ENCODE measurements at regions not wholly inside any gene's neighbourhood (a gene's known extent, or its start where the extent isn't known, plus 50 kb on each side); places are given as distances from the start of the nearest gene placed in this dataset.

GRCh38 chr6:8579372-8579771 lies 144.0 kb upstream of the SLC35B3 start:
- H3K4me1 ChIP-seq (ENCODE audit: control insufficient read depth, insufficient read depth, low read length, poor library complexity, severe bottlenecking), result no peaks in the 10 kb centered on the region
- no peak overlapping the region for H3K4me3 ChIP-seq (ENCODE audit: insufficient read depth, low read depth, low read length, poor library complexity, severe bottlenecking)
- no peak overlapping the region for H3K27ac ChIP-seq (ENCODE audit: insufficient read depth, low read length, poor library complexity, severe bottlenecking)
- DNase-seq, result no peak
- H3K9me3 ChIP-seq (ENCODE audit: control insufficient read depth, low read length), result no peaks in the 10 kb centered on the region
- H3K27me3 ChIP-seq (replicated peaks; ENCODE audit: control insufficient read depth, insufficient read depth, low read length, poor library complexity, severe bottlenecking), result no peaks in the 10 kb centered on the region
- no peaks in the 10 kb centered on the region for H3K36me3 ChIP-seq (ENCODE audit: control insufficient read depth, insufficient read depth, low read length)

DNA sequence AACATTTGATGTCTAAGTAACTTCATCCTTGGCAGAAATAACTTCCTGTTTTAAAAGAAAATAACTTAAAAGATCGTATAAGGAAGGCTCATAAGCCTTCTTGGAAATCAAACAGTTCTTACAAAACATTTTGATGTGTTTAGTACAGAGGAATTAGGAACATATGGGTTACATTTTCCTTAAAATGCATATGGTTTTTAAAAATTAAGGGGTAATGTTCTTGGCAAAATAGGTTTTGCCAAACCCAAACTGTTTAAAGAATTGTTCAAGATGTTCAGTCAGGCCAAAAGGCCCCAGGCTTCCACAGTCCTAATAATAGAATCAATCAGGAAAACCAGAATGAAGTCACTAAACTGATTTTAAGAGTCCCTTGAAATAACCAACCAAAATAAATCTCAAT lies 142.7 kb upstream of the SLC35B3 start:
- Histone ChIP-seq H3K27ac (ENCODE audit: insufficient read depth, low read length, poor library complexity, severe bottlenecking) (no peak overlapping the region), H3K4me3 (ENCODE audit: insufficient read depth, low read depth, low read length, poor library complexity, severe bottlenecking) (no peak overlapping the region), H3K36me3 (ENCODE audit: control insufficient read depth, insufficient read depth, low read length) (no peaks in the 10 kb centered on the region), H3K9me3 (ENCODE audit: control insufficient read depth, low read length) (no peaks in the 10 kb centered on the region), H3K4me1 (ENCODE audit: control insufficient read depth, insufficient read depth, low read length, poor library complexity, severe bottlenecking) (no peaks in the 10 kb centered on the region), H3K27me3 (replicated peaks; ENCODE audit: control insufficient read depth, insufficient read depth, low read length, poor library complexity, severe bottlenecking) (no peaks in the 10 kb centered on the region)
- no peak for DNase-seq

DNA sequence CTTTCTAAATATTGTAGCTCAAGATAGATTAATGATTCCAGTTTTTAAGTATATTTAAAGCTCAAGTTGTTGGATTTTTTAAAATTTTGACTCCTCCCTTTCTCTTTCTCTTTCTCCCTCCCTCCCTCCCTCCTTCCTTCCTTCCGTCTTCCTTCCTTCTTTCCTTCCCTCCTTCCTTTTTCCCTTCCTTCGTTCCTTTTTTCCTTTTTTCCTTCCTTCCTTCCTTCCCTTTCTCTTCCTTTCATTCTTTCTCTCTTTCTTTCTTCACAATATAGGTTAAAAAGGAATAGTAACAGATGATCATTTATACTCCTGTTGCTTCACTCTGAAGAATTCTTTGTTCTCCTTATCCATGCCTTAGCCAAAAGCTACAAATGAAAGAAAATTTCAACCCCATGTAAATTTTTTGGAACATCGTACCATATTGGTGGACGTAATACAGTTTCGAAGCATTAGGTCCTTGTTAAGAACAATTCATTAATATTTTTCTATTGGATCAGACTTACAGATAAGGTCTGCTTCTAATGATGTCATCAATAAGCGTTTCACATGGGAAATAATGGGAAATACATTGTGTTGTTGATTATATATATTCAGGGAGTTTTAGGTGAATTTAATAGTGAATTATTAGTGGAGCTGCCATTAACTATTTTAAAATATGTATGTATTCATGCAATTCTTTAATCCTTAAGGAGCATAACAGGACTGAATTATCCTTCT lies 139.6 kb upstream of the SLC35B3 start:
- no peak overlapping the region for H3K27ac ChIP-seq (ENCODE audit: insufficient read depth, low read length, poor library complexity, severe bottlenecking)
- H3K4me3 ChIP-seq (ENCODE audit: insufficient read depth, low read depth, low read length, poor library complexity, severe bottlenecking), result no peak overlapping the region
- H3K36me3 ChIP-seq (ENCODE audit: control insufficient read depth, insufficient read depth, low read length), result no peaks in the 10 kb centered on the region
- no peak for DNase-seq
- no peaks in the 10 kb centered on the region for H3K4me1 ChIP-seq (ENCODE audit: control insufficient read depth, insufficient read depth, low read length, poor library complexity, severe bottlenecking)
- H3K9me3 ChIP-seq (ENCODE audit: control insufficient read depth, low read length), result no peaks in the 10 kb centered on the region
- no peaks in the 10 kb centered on the region for H3K27me3 ChIP-seq (replicated peaks; ENCODE audit: control insufficient read depth, insufficient read depth, low read length, poor library complexity, severe bottlenecking)

DNA sequence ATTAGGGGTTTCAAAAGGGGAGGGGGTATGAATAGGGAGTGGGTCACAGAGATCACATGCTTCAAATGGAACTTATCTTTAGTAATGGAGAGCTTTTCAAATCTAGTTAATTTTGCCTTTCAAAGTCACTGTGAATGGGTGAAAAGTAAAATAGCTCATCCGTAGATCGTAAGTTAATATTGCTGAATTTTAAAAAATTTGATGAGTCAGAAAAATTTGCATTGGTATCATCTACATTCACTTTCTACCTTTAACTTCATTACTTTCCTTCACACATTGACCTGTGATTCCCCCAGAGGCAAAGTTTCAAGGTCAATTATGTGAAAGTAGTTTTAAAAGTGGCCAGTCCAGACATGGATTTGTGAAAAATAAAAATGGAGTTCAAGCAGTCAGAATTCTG lies 139.0 kb upstream of the SLC35B3 start:
- DNase-seq, result no peak
- H3K4me1 ChIP-seq (ENCODE audit: control insufficient read depth, insufficient read depth, low read length, poor library complexity, severe bottlenecking), result no peaks in the 10 kb centered on the region
- H3K36me3 ChIP-seq (ENCODE audit: control insufficient read depth, insufficient read depth, low read length), result no peaks in the 10 kb centered on the region
- H3K4me3 ChIP-seq (ENCODE audit: insufficient read depth, low read depth, low read length, poor library complexity, severe bottlenecking), result no peak overlapping the region
- no peak overlapping the region for H3K27ac ChIP-seq (ENCODE audit: insufficient read depth, low read length, poor library complexity, severe bottlenecking)
- no peaks in the 10 kb centered on the region for H3K27me3 ChIP-seq (replicated peaks; ENCODE audit: control insufficient read depth, insufficient read depth, low read length, poor library complexity, severe bottlenecking)
- H3K9me3 ChIP-seq (ENCODE audit: control insufficient read depth, low read length), result no peaks in the 10 kb centered on the region

- H3K4me1 ChIP-seq (ENCODE audit: control insufficient read depth, insufficient read depth, low read length, poor library complexity, severe bottlenecking), result no peaks in the 10 kb centered on the region
Measured at GRCh38 chr6:8570256-8570920, 135.0 kb upstream of the SLC35B3 start.

GRCh38 chr6:8562125-8562524 lies 126.8 kb upstream of the SLC35B3 start:
- Histone ChIP-seq H3K27ac (ENCODE audit: insufficient read depth, low read length, poor library complexity, severe bottlenecking) (no peak overlapping the region), H3K4me3 (ENCODE audit: insufficient read depth, low read depth, low read length, poor library complexity, severe bottlenecking) (no peak overlapping the region), H3K4me1 (ENCODE audit: control insufficient read depth, insufficient read depth, low read length, poor library complexity, severe bottlenecking) (no peaks in the 10 kb centered on the region), H3K27me3 (replicated peaks; ENCODE audit: control insufficient read depth, insufficient read depth, low read length, poor library complexity, severe bottlenecking) (no peaks in the 10 kb centered on the region), H3K9me3 (ENCODE audit: control insufficient read depth, low read length) (no peaks in the 10 kb centered on the region), H3K36me3 (ENCODE audit: control insufficient read depth, insufficient read depth, low read length) (no peaks in the 10 kb centered on the region)
- no peak for DNase-seq

More at GRCh38 chr6:8570256-8570920, 135.0 kb upstream of the SLC35B3 start:
- DNase-seq, result no peak
- Histone ChIP-seq H3K27me3 (replicated peaks; ENCODE audit: control insufficient read depth, insufficient read depth, low read length, poor library complexity, severe bottlenecking) (no peaks in the 10 kb centered on the region), H3K36me3 (ENCODE audit: control insufficient read depth, insufficient read depth, low read length) (no peaks in the 10 kb centered on the region), H3K4me3 (ENCODE audit: insufficient read depth, low read depth, low read length, poor library complexity, severe bottlenecking) (no peak overlapping the region), H3K27ac (ENCODE audit: insufficient read depth, low read length, poor library complexity, severe bottlenecking) (no peak overlapping the region), H3K9me3 (ENCODE audit: control insufficient read depth, low read length) (no peaks in the 10 kb centered on the region)

DNA sequence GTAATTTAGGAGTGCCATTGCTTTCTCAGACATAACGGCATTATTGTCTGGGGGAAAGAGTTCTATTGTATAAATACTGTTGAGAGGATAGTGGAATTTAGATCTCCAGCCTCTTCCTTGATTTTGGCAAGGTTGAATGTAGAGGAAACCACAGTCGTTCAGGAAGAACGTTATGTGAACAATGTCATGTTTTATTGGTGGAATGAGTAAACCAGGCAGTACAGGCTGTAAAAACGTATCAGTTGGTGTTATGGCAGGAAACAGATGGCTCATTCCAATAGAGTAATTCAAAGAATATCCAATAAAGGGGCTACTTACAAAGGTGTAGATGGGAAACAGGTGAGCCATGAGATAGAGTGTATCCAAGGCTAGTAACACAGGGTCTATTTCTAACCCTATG lies 123.6 kb upstream of the SLC35B3 start:
- DNase-seq, result no peak
- Histone ChIP-seq H3K9me3 (ENCODE audit: control insufficient read depth, low read length) (no peaks in the 10 kb centered on the region), H3K27ac (ENCODE audit: insufficient read depth, low read length, poor library complexity, severe bottlenecking) (no peak overlapping the region)

GRCh38 chr6:8557014-8557748 lies 121.8 kb upstream of the SLC35B3 start:
- H3K36me3 ChIP-seq (ENCODE audit: control insufficient read depth, insufficient read depth, low read length), result no peaks in the 10 kb centered on the region
- H3K27me3 ChIP-seq (replicated peaks; ENCODE audit: control insufficient read depth, insufficient read depth, low read length, poor library complexity, severe bottlenecking), result no peaks in the 10 kb centered on the region
- H3K4me1 ChIP-seq (ENCODE audit: control insufficient read depth, insufficient read depth, low read length, poor library complexity, severe bottlenecking), result no peaks in the 10 kb centered on the region
- H3K4me3 ChIP-seq (ENCODE audit: insufficient read depth, low read depth, low read length, poor library complexity, severe bottlenecking), result no peak overlapping the region
- no peak overlapping the region for H3K27ac ChIP-seq (ENCODE audit: insufficient read depth, low read length, poor library complexity, severe bottlenecking)
- DNase-seq, result no peak
- no peaks in the 10 kb centered on the region for H3K9me3 ChIP-seq (ENCODE audit: control insufficient read depth, low read length)

More for the DNA sequence above, 123.6 kb upstream of the SLC35B3 start:
- Histone ChIP-seq H3K4me3 (ENCODE audit: insufficient read depth, low read depth, low read length, poor library complexity, severe bottlenecking) (no peak overlapping the region), H3K36me3 (ENCODE audit: control insufficient read depth, insufficient read depth, low read length) (no peaks in the 10 kb centered on the region), H3K27me3 (replicated peaks; ENCODE audit: control insufficient read depth, insufficient read depth, low read length, poor library complexity, severe bottlenecking) (no peaks in the 10 kb centered on the region), H3K4me1 (ENCODE audit: control insufficient read depth, insufficient read depth, low read length, poor library complexity, severe bottlenecking) (no peaks in the 10 kb centered on the region)

- H3K27ac ChIP-seq (ENCODE audit: insufficient read depth, low read length, poor library complexity, severe bottlenecking), result no peak overlapping the region
- no peak for DNase-seq
Measured at GRCh38 chr6:8556370-8557013, 121.1 kb upstream of the SLC35B3 start.

More at GRCh38 chr6:8556370-8557013, 121.1 kb upstream of the SLC35B3 start:
- H3K9me3 ChIP-seq (ENCODE audit: control insufficient read depth, low read length), result no peaks in the 10 kb centered on the region
- H3K27me3 ChIP-seq (replicated peaks; ENCODE audit: control insufficient read depth, insufficient read depth, low read length, poor library complexity, severe bottlenecking), result no peaks in the 10 kb centered on the region
- H3K36me3 ChIP-seq (ENCODE audit: control insufficient read depth, insufficient read depth, low read length), result no peaks in the 10 kb centered on the region
- no peaks in the 10 kb centered on the region for H3K4me1 ChIP-seq (ENCODE audit: control insufficient read depth, insufficient read depth, low read length, poor library complexity, severe bottlenecking)
- H3K4me3 ChIP-seq (ENCODE audit: insufficient read depth, low read depth, low read length, poor library complexity, severe bottlenecking), result no peak overlapping the region
